HEK293 (cell line): ENCODE measurements at regions not wholly inside any gene's neighbourhood (a gene's known extent, or its start where the extent isn't known, plus 50 kb on each side); places are given as distances from the start of the nearest gene placed in this dataset.

Experiments used
- CTCF ChIA-PET: fragments of 350-600 bp; formaldehyde crosslinking; extraction: SDS; loops from one replicate; lab custom pipeline; 2021; ENCODE audit warnings: antibody characterized with exemption; lab: Yijun Ruan, JAX
- POLR2A ChIA-PET: fragments of 300-600 bp; formaldehyde crosslinking; extraction: SDS; loops from one replicate; lab custom pipeline; 2020; ENCODE audit warnings: antibody characterized with exemption, inconsistent platforms; lab: Yijun Ruan, JAX
- H3K27ac ChIP-seq: fragments of 200-500 bp; sonication (Bioruptor generic); 2 replicates; pipeline ENCODE4 v1.5.1; 2014; ENCODE audit warnings: low read depth, low read length, control low read depth, inconsistent platforms; ENCODE audit errors: extremely low read depth
- H3K36me3 ChIP-seq, 2 experiments: fragments of 200-500 bp in 1 of 2; sonication (Bioruptor generic) in 1 of 2; 1 replicate in 1 of 2; 2 replicates in 1 of 2; pipeline ENCODE4 v1.5.1; 2014 to 2017; ENCODE audit warnings: inconsistent platforms in 2 of 2, low read length in 2 of 2; ENCODE audit not compliant: control insufficient read depth in 2 of 2, insufficient read depth in 1 of 2
- H3K4me1 ChIP-seq: fragments of 200-500 bp; sonication (Bioruptor generic); 2 replicates; pipeline ENCODE4 v1.5.1; 2014; ENCODE audit warnings: mild to moderate bottlenecking, low read length, inconsistent platforms; ENCODE audit not compliant: control insufficient read depth, insufficient read depth
- H3K4me3 ChIP-seq: 2 replicates; pipeline ENCODE4 v1.5.1; 2011; ENCODE audit warnings: low read depth, mild to moderate bottlenecking, control low read depth, low read length, moderate library complexity
- H3K9me3 ChIP-seq: fragments of 200-500 bp; sonication (Bioruptor generic); 2 replicates; pipeline ENCODE4 v1.5.1; 2014; ENCODE audit warnings: low read depth, low read length, inconsistent platforms; ENCODE audit not compliant: control insufficient read depth, insufficient read depth
- GFI1B ChIP-seq: fragments of 450-650 bp; formaldehyde crosslinking; IDR thresholded peaks from 2 replicates; pipeline ENCODE4 v1.5.1; 2016; ENCODE audit warnings: missing biosample characterization, missing genetic modification characterization
- HOXC10 ChIP-seq: sonication (generic); formaldehyde crosslinking; IDR thresholded peaks from 2 replicates; pipeline ENCODE4 v1.8.1; 2023; ENCODE audit warnings: mild to moderate bottlenecking, missing genetic modification reagents
- KLF1 ChIP-seq: fragments of 450-650 bp; formaldehyde crosslinking; IDR thresholded peaks from 2 replicates; pipeline ENCODE4 v1.5.1; 2016; ENCODE audit warnings: missing biosample characterization, missing genetic modification characterization
- KLF7 ChIP-seq: fragments of 450-650 bp; formaldehyde crosslinking; IDR thresholded peaks from 2 replicates; pipeline ENCODE4 v1.5.1; 2016; ENCODE audit warnings: missing biosample characterization, missing genetic modification characterization, borderline replicate concordance
- MZF1 ChIP-seq: fragments of 450-650 bp; formaldehyde crosslinking; IDR thresholded peaks from 2 replicates; pipeline ENCODE4 v1.5.1; 2017; ENCODE audit warnings: missing biosample characterization, missing genetic modification characterization, borderline replicate concordance
- OVOL3 ChIP-seq: fragments of 450-650 bp; formaldehyde crosslinking; IDR thresholded peaks from 2 replicates; pipeline ENCODE4 v1.5.1; 2016; ENCODE audit warnings: missing biosample characterization, missing genetic modification characterization
- PRDM4 ChIP-seq: fragments of 450-650 bp; formaldehyde crosslinking; IDR thresholded peaks from 2 replicates; pipeline ENCODE4 v1.5.1; 2017; ENCODE audit warnings: missing biosample characterization, missing genetic modification characterization
- REPIN1 ChIP-seq: fragments of 450-650 bp; formaldehyde crosslinking; IDR thresholded peaks from 2 replicates; pipeline ENCODE4 v1.5.1; 2017; ENCODE audit warnings: missing biosample characterization, missing genetic modification characterization, low read depth
- SP2 ChIP-seq: fragments of 450-650 bp; formaldehyde crosslinking; IDR thresholded peaks from 2 replicates; pipeline ENCODE4 v1.5.1; 2016; ENCODE audit warnings: missing biosample characterization, missing genetic modification characterization
- YY2 ChIP-seq: fragments of 450-650 bp; formaldehyde crosslinking; IDR thresholded peaks from 2 replicates; pipeline ENCODE4 v1.5.1; 2016; ENCODE audit warnings: missing biosample characterization, missing genetic modification characterization
- ZBTB48 ChIP-seq: fragments of 450-650 bp; formaldehyde crosslinking; IDR thresholded peaks from 2 replicates; pipeline ENCODE4 v1.5.1; 2016; ENCODE audit warnings: missing biosample characterization, missing genetic modification characterization
- ZBTB7A ChIP-seq: fragments of 450-650 bp; formaldehyde crosslinking; IDR thresholded peaks from 2 replicates; pipeline ENCODE4 v1.5.1; 2016; ENCODE audit warnings: low read depth, missing biosample characterization, missing genetic modification characterization
- ZEB2 ChIP-seq: fragments of 450-650 bp; formaldehyde crosslinking; IDR thresholded peaks from 2 replicates; pipeline ENCODE4 v1.5.1; 2016; ENCODE audit warnings: missing biosample characterization, missing genetic modification characterization
- ZNF132 ChIP-seq: fragments of 450-650 bp; formaldehyde crosslinking; IDR thresholded peaks from 2 replicates; pipeline ENCODE4 v1.5.1; 2017; ENCODE audit warnings: missing biosample characterization, missing genetic modification characterization, borderline replicate concordance
- ZNF146 ChIP-seq: fragments of 450-650 bp; formaldehyde crosslinking; IDR thresholded peaks from 2 replicates; pipeline ENCODE4 v1.5.1; 2016; ENCODE audit warnings: missing biosample characterization, missing genetic modification characterization
- ZNF157 ChIP-seq: fragments of 450-650 bp; formaldehyde crosslinking; IDR thresholded peaks from 2 replicates; pipeline ENCODE4 v1.5.1; 2016; ENCODE audit warnings: missing biosample characterization, missing genetic modification characterization
- ZNF221 ChIP-seq: fragments of 450-650 bp; formaldehyde crosslinking; IDR thresholded peaks from 2 replicates; pipeline ENCODE4 v1.5.1; 2017; ENCODE audit warnings: missing biosample characterization, missing genetic modification characterization, borderline replicate concordance
- ZNF292 ChIP-seq: fragments of 450-650 bp; formaldehyde crosslinking; IDR thresholded peaks from 2 replicates; pipeline ENCODE4 v1.5.1; 2016; ENCODE audit warnings: low read depth, missing biosample characterization, missing genetic modification characterization, borderline replicate concordance
- ZNF335 ChIP-seq: fragments of 450-650 bp; formaldehyde crosslinking; conservative IDR thresholded peaks from 2 replicates; pipeline ENCODE4 v1.5.1; 2016; ENCODE audit warnings: missing biosample characterization, missing genetic modification characterization
- ZNF362 ChIP-seq: fragments of 450-650 bp; formaldehyde crosslinking; IDR thresholded peaks from 2 replicates; pipeline ENCODE4 v1.5.1; 2016; ENCODE audit warnings: missing biosample characterization, missing genetic modification characterization
- ZNF426 ChIP-seq: fragments of 450-650 bp; formaldehyde crosslinking; IDR thresholded peaks from 2 replicates; pipeline ENCODE4 v1.5.1; 2017; ENCODE audit warnings: missing biosample characterization, missing genetic modification characterization, mild to moderate bottlenecking, inconsistent platforms, moderate library complexity
- ZNF585B ChIP-seq: fragments of 450-650 bp; formaldehyde crosslinking; IDR thresholded peaks from 2 replicates; pipeline ENCODE4 v1.5.1; 2016; ENCODE audit warnings: missing biosample characterization, missing genetic modification characterization
- ZNF747 ChIP-seq: fragments of 450-650 bp; formaldehyde crosslinking; IDR thresholded peaks from 2 replicates; pipeline ENCODE4 v1.5.1; 2016; ENCODE audit warnings: missing biosample characterization, missing genetic modification characterization
- ZNF777 ChIP-seq: fragments of 450-650 bp; formaldehyde crosslinking; IDR thresholded peaks from 2 replicates; pipeline ENCODE4 v1.5.1; 2017; ENCODE audit warnings: missing biosample characterization, missing genetic modification characterization, borderline replicate concordance
- ZNF830 ChIP-seq: fragments of 450-650 bp; IDR thresholded peaks from 2 replicates; pipeline ENCODE4 v1.5.0; 2018; ENCODE audit warnings: missing biosample characterization, missing genetic modification characterization, low read depth, mild to moderate bottlenecking, moderate library complexity
- ZSCAN30 ChIP-seq: fragments of 450-650 bp; IDR thresholded peaks from 2 replicates; pipeline ENCODE4 v1.5.1; 2018; ENCODE audit warnings: missing biosample characterization, mild to moderate bottlenecking, missing genetic modification characterization, moderate library complexity

GRCh38 chr11:129657866-129658525 is 157.7 kb upstream of the TMEM45B start:
- no peaks in the 10 kb centered on the region for H3K9me3 ChIP-seq
- no peaks in the 10 kb centered on the region for H3K36me3 ChIP-seq
- TF ChIP-seq ZNF426 (tag by site-specific recombination) (no peak), ZBTB48 (tag by site-specific recombination) (no peak), KLF7 (no peak), ZNF132 (no peak), ZNF157 (no peak), ZEB2 (tag by site-specific recombination) (no peak), ZNF777 (tag by site-specific recombination) (no peak), ZBTB7A (tag by site-specific recombination) (no peak), ZNF585B (tag by site-specific recombination) (no peak), ZNF362 (tag by site-specific recombination) (no peak), KLF1 (tag by site-specific recombination) (no peak), SP2 (tag by site-specific recombination) (no peak), YY2 (tag by site-specific recombination) (no peak), ZNF292 (tag by site-specific recombination) (no peak), OVOL3 (no peak), MZF1 (tag by site-specific recombination) (no peak)
- no peaks in the 10 kb centered on the region for H3K4me1 ChIP-seq
- H3K27ac ChIP-seq, result no peak overlapping the region
- POLR2A ChIA-PET, result no interaction called here
- no peak overlapping the region for H3K4me3 ChIP-seq
- CTCF ChIA-PET, result interaction anchor here (0.6 to 1.3 kb wide), 4 partner anchors 10 to 293 kb away, joined by 3 to 6 read pairs (median 4); no protein-coding TSS in a partner anchor

- ChIA-PET CTCF (interaction anchor here (0.6 to 1.3 kb wide), 3 partner anchors 9 to 282 kb away, joined by 3 to 4 read pairs (median 3); no protein-coding TSS in a partner anchor), POLR2A (no interaction called here)
- Histone ChIP-seq H3K4me1 (no peaks in the 10 kb centered on the region), H3K27ac (no peak overlapping the region), H3K4me3 (no peak overlapping the region), H3K9me3 (no peaks in the 10 kb centered on the region), H3K36me3 (no peaks in the 10 kb centered on the region)
- TF ChIP-seq ZNF335 (tag by site-specific recombination) (no peak), ZNF221 (tag by site-specific recombination) (no peak), REPIN1 (tag by site-specific recombination) (no peak), HOXC10 (CRISPR knock-in tag) (no peak), ZNF146 (tag by site-specific recombination) (no peak), ZSCAN30 (no peak), ZNF747 (tag by site-specific recombination) (no peak), ZNF830 (tag by site-specific recombination) (no peak), GFI1B (tag by site-specific recombination) (no peak), PRDM4 (no peak)
Measured at GRCh38 chr11:129658526-129658867, 157.2 kb upstream of the TMEM45B start.
